ENCODE measurements at regions not wholly inside any gene's neighbourhood (a gene's known extent, or its start where the extent isn't known, plus 50 kb on each side); places are given as distances from the start of the nearest gene placed in this dataset.

GRCh38 chr4:80138551-80139538 lies 58.5 kb upstream of the PRDM8 start:
- no peak for TF ChIP-seq MAX (IDR thresholded peaks at IDR 0.05)
- TF ChIP-seq POLR2A (IDR thresholded peaks at IDR 0.05; ENCODE audit: borderline replicate concordance, extremely low read depth, insufficient read depth, insufficient read length), result no peak
- TF ChIP-seq CTCF (IDR thresholded peaks at IDR 0.05 in 2 of 3, conservative IDR thresholded peaks at IDR 0.05 in 1 of 3; ENCODE audit: borderline replicate concordance in 1 of 3, insufficient read depth in 1 of 3, low read depth in 2 of 3, low read length in 2 of 3), result no peak
- no peak for TF ChIP-seq EZH2 (IDR thresholded peaks at IDR 0.05)
